Astrocyte (in vitro differentiated cells and primary cell): ENCODE measurements at regions not wholly inside any gene's neighbourhood (a gene's known extent, or its start where the extent isn't known, plus 50 kb on each side); places are given as distances from the start of the nearest gene placed in this dataset.
A peak's percentile ranks its signal among the peaks of the same experiment; 100 is the strongest.

Experiments
- DNase-seq: peaks from one replicate; pipeline ENCODE4 v3.0.0-alpha.2; 2010; ENCODE audit warnings: low read depth
- FAIRE-seq: peaks from 2 replicates; lab custom pipeline; 2011; peaks lifted over from hg19 to GRCh38; lab: Jason Lieb, UNC
- H2AFZ ChIP-seq: 2 replicates; pipeline ENCODE4 v1.6.0; 2012; ENCODE audit warnings: low read depth, low read length, inconsistent platforms
- H3K27ac ChIP-seq: 2 replicates; pipeline ENCODE4 v1.5.1; 2011; ENCODE audit warnings: low read depth, low read length, inconsistent platforms
- H3K27me3 ChIP-seq: 2 replicates; pipeline ENCODE4 v1.6.0; 2011; ENCODE audit warnings: low read length, inconsistent platforms; ENCODE audit not compliant: insufficient read depth
- H3K36me3 ChIP-seq: 2 replicates; pipeline ENCODE4 v1.5.1; 2011; ENCODE audit warnings: low read length, inconsistent platforms; ENCODE audit not compliant: insufficient read depth
- H3K4me1 ChIP-seq: 2 replicates; pipeline ENCODE4 v1.5.1; 2011; ENCODE audit warnings: low read length, inconsistent platforms; ENCODE audit not compliant: insufficient read depth
- H3K4me2 ChIP-seq: 2 replicates; pipeline ENCODE4 v1.6.0; 2012; ENCODE audit warnings: low read length, inconsistent platforms
- H3K4me3 ChIP-seq: 2 replicates; pipeline ENCODE4 v1.5.1; 2011; ENCODE audit warnings: low read depth, mild to moderate bottlenecking, low read length, inconsistent platforms; ENCODE audit not compliant: insufficient read depth
- H3K79me2 ChIP-seq: 2 replicates; pipeline ENCODE4 v1.6.0; 2012; ENCODE audit warnings: mild to moderate bottlenecking, low read length, inconsistent platforms; ENCODE audit not compliant: insufficient read depth
- H3K9ac ChIP-seq: 2 replicates; pipeline ENCODE4 v1.6.0; 2012; ENCODE audit warnings: mild to moderate bottlenecking, low read length, inconsistent platforms
- H3K9me3 ChIP-seq: 2 replicates; pipeline ENCODE4 v1.5.1; 2012; ENCODE audit warnings: low read depth, mild to moderate bottlenecking, low read length, inconsistent platforms; ENCODE audit not compliant: insufficient read depth
- H4K20me1 ChIP-seq: 2 replicates; pipeline ENCODE4 v1.6.0; 2012; ENCODE audit warnings: low read length, inconsistent platforms; ENCODE audit not compliant: insufficient read depth
- H3K27ac Mint-ChIP-seq: one replicate; pipeline ENCODE4 v1.8.0; 2021; ENCODE audit warnings: mild to moderate bottlenecking, mixed read lengths; ENCODE audit not compliant: unreplicated experiment
- H3K27me3 Mint-ChIP-seq: one replicate; pipeline ENCODE4 v1.8.0; 2021; ENCODE audit warnings: low read depth, mixed read lengths; ENCODE audit not compliant: unreplicated experiment
- H3K36me3 Mint-ChIP-seq: one replicate; pipeline ENCODE4 v1.8.0; 2021; ENCODE audit warnings: low read depth, mixed read lengths; ENCODE audit not compliant: unreplicated experiment
- H3K4me1 Mint-ChIP-seq: one replicate; pipeline ENCODE4 v1.8.0; 2021; ENCODE audit warnings: low read depth, mixed read lengths; ENCODE audit not compliant: unreplicated experiment
- H3K4me3 Mint-ChIP-seq: one replicate; pipeline ENCODE4 v1.8.0; 2021; ENCODE audit warnings: mild to moderate bottlenecking, moderate library complexity, mixed read lengths; ENCODE audit not compliant: unreplicated experiment
- H3K9me3 Mint-ChIP-seq: one replicate; pipeline ENCODE4 v1.8.0; 2021; ENCODE audit warnings: mild to moderate bottlenecking, mixed read lengths; ENCODE audit not compliant: unreplicated experiment
- EZH2 ChIP-seq: IDR thresholded peaks from 2 replicates; pipeline ENCODE4 v1.6.1; 2012; ENCODE audit warnings: mild to moderate bottlenecking, low read length, inconsistent platforms; ENCODE audit not compliant: insufficient read depth
- TF ChIP-seq, protein P1 (sequence below): IDR thresholded peaks from 2 replicates; pipeline ENCODE4 v1.5.1; 2011; ENCODE audit warnings: low read depth, mild to moderate bottlenecking, inconsistent platforms, low read length, moderate library complexity; ENCODE audit not compliant: insufficient read depth

DNA sequence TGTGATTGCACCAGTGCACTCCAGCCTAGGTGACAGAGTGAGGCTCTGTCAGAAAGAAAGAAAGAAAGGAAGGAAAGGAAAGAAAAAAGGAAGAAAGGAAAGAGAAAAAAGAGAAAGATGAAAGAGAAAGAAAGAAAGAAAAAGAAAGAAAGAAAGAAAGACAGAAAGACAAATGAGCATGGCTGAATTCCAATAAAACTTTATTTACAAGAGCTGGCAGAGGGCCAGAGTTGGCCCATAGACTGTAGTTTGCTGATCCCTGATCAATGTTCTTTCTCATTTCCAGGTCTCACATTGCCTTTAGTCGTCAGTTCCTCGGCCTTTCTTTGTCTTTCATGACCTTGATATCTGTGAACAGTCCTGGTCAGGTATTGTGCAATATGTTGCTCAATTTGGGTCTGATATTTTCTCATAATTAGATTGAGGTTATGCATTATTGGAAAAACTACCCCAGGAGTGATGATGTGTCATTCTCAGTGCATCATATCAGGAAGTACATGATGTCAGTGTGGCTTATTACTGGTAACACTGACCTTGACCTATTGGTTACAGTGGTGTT, 68.5 kb upstream of the MED9 start:
- H3K4me3 ChIP-seq: no peak overlapping the region
- Mint-ChIP-seq H3K9me3 (no peaks in the 10 kb centered on the region), H3K27ac (no peak overlapping the region), H3K4me1 (peaks cover 2% of the 10 kb centered on the region), H3K27me3 (peaks cover 45% of the 10 kb centered on the region), H3K4me3 (no peak overlapping the region), H3K36me3 (no peaks in the 10 kb centered on the region)
- DNase-seq (peak; percentile 35), FAIRE-seq (no peak)
- no peaks in the 10 kb centered on the region for H3K36me3 ChIP-seq
- H3K79me2 ChIP-seq: no peaks in the 10 kb centered on the region
- no peak overlapping the region for H3K4me2 ChIP-seq
- peaks cover 5% of the 10 kb centered on the region for H3K27me3 ChIP-seq
- H3K9ac ChIP-seq: no peak overlapping the region
- no peaks in the 10 kb centered on the region for H4K20me1 ChIP-seq
- H3K9me3 ChIP-seq: no peaks in the 10 kb centered on the region
- H3K4me1 ChIP-seq: peaks cover 11% of the 10 kb centered on the region
- TF ChIP-seq, protein P1, sequence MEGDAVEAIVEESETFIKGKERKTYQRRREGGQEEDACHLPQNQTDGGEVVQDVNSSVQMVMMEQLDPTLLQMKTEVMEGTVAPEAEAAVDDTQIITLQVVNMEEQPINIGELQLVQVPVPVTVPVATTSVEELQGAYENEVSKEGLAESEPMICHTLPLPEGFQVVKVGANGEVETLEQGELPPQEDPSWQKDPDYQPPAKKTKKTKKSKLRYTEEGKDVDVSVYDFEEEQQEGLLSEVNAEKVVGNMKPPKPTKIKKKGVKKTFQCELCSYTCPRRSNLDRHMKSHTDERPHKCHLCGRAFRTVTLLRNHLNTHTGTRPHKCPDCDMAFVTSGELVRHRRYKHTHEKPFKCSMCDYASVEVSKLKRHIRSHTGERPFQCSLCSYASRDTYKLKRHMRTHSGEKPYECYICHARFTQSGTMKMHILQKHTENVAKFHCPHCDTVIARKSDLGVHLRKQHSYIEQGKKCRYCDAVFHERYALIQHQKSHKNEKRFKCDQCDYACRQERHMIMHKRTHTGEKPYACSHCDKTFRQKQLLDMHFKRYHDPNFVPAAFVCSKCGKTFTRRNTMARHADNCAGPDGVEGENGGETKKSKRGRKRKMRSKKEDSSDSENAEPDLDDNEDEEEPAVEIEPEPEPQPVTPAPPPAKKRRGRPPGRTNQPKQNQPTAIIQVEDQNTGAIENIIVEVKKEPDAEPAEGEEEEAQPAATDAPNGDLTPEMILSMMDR: no peak
- TF ChIP-seq EZH2: no peak
- H3K27ac ChIP-seq: no peak overlapping the region
- no peak overlapping the region for H2AFZ ChIP-seq

- H3K4me1 ChIP-seq: peaks cover 25% of the 10 kb centered on the region
- H4K20me1 ChIP-seq: no peaks in the 10 kb centered on the region
- no peaks in the 10 kb centered on the region for H3K79me2 ChIP-seq
- no peak overlapping the region for H3K9ac ChIP-seq
- no peaks in the 10 kb centered on the region for H3K9me3 ChIP-seq
- no peaks in the 10 kb centered on the region for H3K9me3 Mint-ChIP-seq
- DNase-seq (no peak), FAIRE-seq (no peak)
- no peak overlapping the region for H2AFZ ChIP-seq
- H3K4me1 Mint-ChIP-seq: peaks cover 2% of the 10 kb centered on the region
- H3K4me2 ChIP-seq: no peak overlapping the region
- TF ChIP-seq, protein P1: no peak
- no peak for TF ChIP-seq EZH2
- no peaks in the 10 kb centered on the region for H3K36me3 Mint-ChIP-seq
- no peak overlapping the region for H3K27ac Mint-ChIP-seq
- H3K27me3 Mint-ChIP-seq: peaks cover 38% of the 10 kb centered on the region
- no peak overlapping the region for H3K4me3 Mint-ChIP-seq
- H3K27me3 ChIP-seq: peaks cover 3% of the 10 kb centered on the region
- no peak overlapping the region for H3K27ac ChIP-seq
- H3K4me3 ChIP-seq: no peak overlapping the region
- H3K36me3 ChIP-seq: no peaks in the 10 kb centered on the region
Measured at GRCh38 chr17:17410357-17410756, 66.4 kb upstream of the MED9 start.

DNA sequence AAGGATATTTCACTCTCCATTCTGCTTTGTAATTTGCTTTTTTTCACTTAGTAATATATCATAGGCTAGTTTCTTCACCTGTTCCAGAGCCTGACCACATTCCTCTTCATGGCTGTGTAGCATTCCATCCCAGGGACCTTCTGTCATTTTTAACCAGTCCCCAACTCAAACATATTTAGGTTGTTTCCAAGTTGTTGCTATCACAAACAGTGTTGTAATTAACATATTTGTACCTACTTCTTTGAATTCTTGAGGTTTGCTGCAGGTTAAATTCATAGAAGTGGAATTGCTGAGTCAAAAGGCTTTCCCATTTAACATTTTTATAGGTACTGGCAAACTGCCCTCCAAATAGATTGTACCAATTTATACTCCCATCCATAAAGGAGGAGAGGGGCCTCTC, 65.1 kb upstream of the MED9 start:
- no peaks in the 10 kb centered on the region for H3K79me2 ChIP-seq
- Mint-ChIP-seq H3K9me3 (no peaks in the 10 kb centered on the region), H3K36me3 (no peaks in the 10 kb centered on the region), H3K4me3 (no peak overlapping the region), H3K27me3 (peaks cover 30% of the 10 kb centered on the region), H3K27ac (no peak overlapping the region), H3K4me1 (peaks cover 9% of the 10 kb centered on the region)
- H3K36me3 ChIP-seq: no peaks in the 10 kb centered on the region
- no peak for FAIRE-seq
- H3K4me3 ChIP-seq: no peak overlapping the region
- DNase-seq: peak; percentile 36
- no peaks in the 10 kb centered on the region for H3K27me3 ChIP-seq
- H3K4me1 ChIP-seq: peaks cover 36% of the 10 kb centered on the region
- TF ChIP-seq EZH2: no peak
- TF ChIP-seq, protein P1: no peak
- H3K9me3 ChIP-seq: no peaks in the 10 kb centered on the region
- H2AFZ ChIP-seq: no peak overlapping the region
- no peak overlapping the region for H3K4me2 ChIP-seq
- H3K9ac ChIP-seq: no peak overlapping the region
- H4K20me1 ChIP-seq: no peaks in the 10 kb centered on the region
- no peak overlapping the region for H3K27ac ChIP-seq
